H9 (cell line): ENCODE measurements at regions not wholly inside any gene's neighbourhood (a gene's known extent, or its start where the extent isn't known, plus 50 kb on each side); places are given as distances from the start of the nearest gene placed in this dataset.

ENCODE experiments used
- DNase-seq: peaks from one replicate; pipeline ENCODE4 v3.0.0-alpha.2; 2017
- H2AFZ ChIP-seq: one replicate; pipeline ENCODE4 v1.6.1; 2013; ENCODE audit warnings: mild to moderate bottlenecking, low read length, control low read depth, moderate library complexity
- H2AK5ac ChIP-seq: 2 replicates; pipeline ENCODE4 v1.6.1; 2013; ENCODE audit warnings: low read length, control low read depth, mixed read lengths; ENCODE audit not compliant: insufficient read length
- H2BK120ac ChIP-seq: one replicate; pipeline ENCODE4 v1.6.1; 2013; ENCODE audit warnings: low read depth, mild to moderate bottlenecking, low read length, control low read depth, inconsistent platforms; ENCODE audit not compliant: poor library complexity, severe bottlenecking
- H2BK12ac ChIP-seq: 2 replicates; pipeline ENCODE4 v1.6.1; 2013; ENCODE audit warnings: low read length, control low read depth, mixed read lengths, low read depth; ENCODE audit not compliant: insufficient read length
- H2BK15ac ChIP-seq: 2 replicates; pipeline ENCODE4 v1.6.1; 2013; ENCODE audit warnings: low read depth, low read length, control low read depth
- H2BK20ac ChIP-seq: one replicate; pipeline ENCODE4 v1.6.1; 2013; ENCODE audit warnings: low read depth, mild to moderate bottlenecking, low read length, control low read depth, inconsistent platforms; ENCODE audit not compliant: poor library complexity, severe bottlenecking
- H2BK5ac ChIP-seq: 2 replicates; pipeline ENCODE4 v1.6.1; 2013; ENCODE audit warnings: low read length, control low read depth, mixed read lengths; ENCODE audit not compliant: insufficient read length
- H3K14ac ChIP-seq: 2 replicates; pipeline ENCODE4 v1.6.1; 2013; ENCODE audit warnings: low read length, control low read depth; ENCODE audit not compliant: insufficient read depth
- H3K18ac ChIP-seq: 2 replicates; pipeline ENCODE4 v1.6.1; 2013; ENCODE audit warnings: low read depth, mild to moderate bottlenecking, mixed read lengths, low read length, control low read depth; ENCODE audit not compliant: insufficient read length
- H3K23ac ChIP-seq: 2 replicates; pipeline ENCODE4 v1.6.1; 2013; ENCODE audit warnings: low read length, control low read depth, mixed read lengths, low read depth; ENCODE audit not compliant: insufficient read length
- H3K23me2 ChIP-seq: 2 replicates; pipeline ENCODE4 v1.6.1; 2013; ENCODE audit warnings: low read depth, mild to moderate bottlenecking, mixed read lengths, low read length, control low read depth; ENCODE audit not compliant: insufficient read length, poor library complexity, severe bottlenecking
- H3K27ac ChIP-seq: 2 replicates; pipeline ENCODE4 v1.5.1; 2013; ENCODE audit warnings: low read length, control low read depth, mixed read lengths, low read depth; ENCODE audit not compliant: insufficient read length
- H3K27me3 ChIP-seq: 2 replicates; pipeline ENCODE4 v1.6.1; 2013; ENCODE audit warnings: low read length, control low read depth, inconsistent platforms; ENCODE audit not compliant: insufficient read depth
- H3K4ac ChIP-seq: 2 replicates; pipeline ENCODE4 v1.6.1; 2013; ENCODE audit warnings: low read depth, mild to moderate bottlenecking, control low read depth, inconsistent platforms, low read length, moderate library complexity
- H3K4me1 ChIP-seq: 2 replicates; pipeline ENCODE4 v1.6.1; 2013; ENCODE audit warnings: low read length, control low read depth, inconsistent platforms; ENCODE audit not compliant: insufficient read depth
- H3K4me2 ChIP-seq: 2 replicates; pipeline ENCODE4 v1.6.1; 2013; ENCODE audit warnings: low read length, control low read depth, mixed read lengths; ENCODE audit not compliant: insufficient read length, insufficient read depth
- H3K56ac ChIP-seq: 2 replicates; pipeline ENCODE4 v1.6.1; 2013; ENCODE audit warnings: low read depth, mild to moderate bottlenecking, mixed read lengths, low read length, control low read depth; ENCODE audit not compliant: insufficient read length
- H3K79me1 ChIP-seq: 2 replicates; pipeline ENCODE4 v1.6.1; 2013; ENCODE audit warnings: low read depth, mild to moderate bottlenecking, moderate library complexity, low read length, control low read depth, inconsistent platforms; ENCODE audit not compliant: insufficient read depth, poor library complexity, severe bottlenecking
- H3K79me2 ChIP-seq: 2 replicates; pipeline ENCODE4 v1.6.1; 2013; ENCODE audit warnings: low read length, control low read depth, inconsistent platforms; ENCODE audit not compliant: insufficient read depth
- H3K9ac ChIP-seq: 2 replicates; pipeline ENCODE4 v1.6.1; 2013; ENCODE audit warnings: low read length, control low read depth, mixed read lengths; ENCODE audit not compliant: insufficient read length; ENCODE audit errors: extremely low read depth
- H3K9me3 ChIP-seq: one replicate; pipeline ENCODE4 v1.6.1; 2013; ENCODE audit warnings: low read depth, low read length, inconsistent platforms; ENCODE audit not compliant: control insufficient read depth
- H3T11ph ChIP-seq: one replicate; pipeline ENCODE4 v1.6.1; 2013; ENCODE audit warnings: mild to moderate bottlenecking, low read length, control low read depth, inconsistent platforms
- H4K20me1 ChIP-seq: one replicate; pipeline ENCODE4 v1.6.1; 2013; ENCODE audit not compliant: control insufficient read depth, insufficient read length, insufficient read depth
- H4K5ac ChIP-seq: 2 replicates; pipeline ENCODE4 v1.6.1; 2013; ENCODE audit warnings: low read depth, mild to moderate bottlenecking, mixed read lengths, low read length, control low read depth; ENCODE audit not compliant: insufficient read length
- H4K8ac ChIP-seq: replicated peaks from 2 replicates; pipeline ENCODE4 v1.6.1; 2013; ENCODE audit warnings: low read length, control low read depth, mixed read lengths, low read depth; ENCODE audit not compliant: insufficient read length
- H4K91ac ChIP-seq: 2 replicates; pipeline ENCODE4 v1.6.1; 2013; ENCODE audit warnings: low read depth, mild to moderate bottlenecking, moderate library complexity, mixed read lengths, low read length, control low read depth; ENCODE audit not compliant: insufficient read length
- H3K27ac Mint-ChIP-seq, 3 experiments: 2 replicates in 2 of 3; 3 replicates in 1 of 3; pipeline ENCODE4 v1.8.0; 2020 to 2021; ENCODE audit warnings: mixed read lengths in 3 of 3, mild to moderate bottlenecking in 1 of 3, moderate library complexity in 1 of 3
- H3K27me3 Mint-ChIP-seq: 2 replicates; pipeline ENCODE4 v1.8.0; 2021; ENCODE audit warnings: low read depth, mild to moderate bottlenecking, moderate library complexity, mixed read lengths
- H3K36me3 Mint-ChIP-seq, 3 experiments: 2 replicates in 2 of 3; 3 replicates in 1 of 3; pipeline ENCODE4 v1.8.0; 2020 to 2021; ENCODE audit warnings: low read depth in 3 of 3, mixed read lengths in 3 of 3; ENCODE audit not compliant: insufficient read depth in 1 of 3
- H3K4me1 Mint-ChIP-seq, 2 experiments: 2 replicates each; pipeline ENCODE4 v1.8.0; 2020; ENCODE audit warnings: mixed read lengths in 2 of 2
- H3K4me3 Mint-ChIP-seq, 2 experiments: 2 replicates in 1 of 2; 3 replicates in 1 of 2; pipeline ENCODE4 v1.8.0; 2020 to 2021; ENCODE audit warnings: mild to moderate bottlenecking in 2 of 2, mixed read lengths in 2 of 2, moderate library complexity in 1 of 2
- H3K9me3 Mint-ChIP-seq, 2 experiments: 2 replicates in 1 of 2; 3 replicates in 1 of 2; pipeline ENCODE4 v1.8.0; 2020; ENCODE audit warnings: mild to moderate bottlenecking in 2 of 2, mixed read lengths in 2 of 2, moderate library complexity in 1 of 2
- WGBS: extraction: QIAGEN DNeasy Blood & Tissue Kit; methylation state at CpG from one replicate; pipeline ENCODE4 v1.1.7; 2013; ENCODE audit warnings: missing lambda C conversion rate, low lambda C conversion rate, mixed read lengths; ENCODE audit not compliant: insufficient read length; ENCODE audit errors: extremely low coverage; 5-methylcytosine and 5-hydroxymethylcytosine counted together
- TF ChIP-seq, protein P1 (sequence below): fragments of 200-600 bp; sonication (generic); conservative IDR thresholded peaks from 3 replicates; pipeline ENCODE4 v1.8.0; 2021; ENCODE audit warnings: antibody characterized with exemption, mild to moderate bottlenecking

DNA sequence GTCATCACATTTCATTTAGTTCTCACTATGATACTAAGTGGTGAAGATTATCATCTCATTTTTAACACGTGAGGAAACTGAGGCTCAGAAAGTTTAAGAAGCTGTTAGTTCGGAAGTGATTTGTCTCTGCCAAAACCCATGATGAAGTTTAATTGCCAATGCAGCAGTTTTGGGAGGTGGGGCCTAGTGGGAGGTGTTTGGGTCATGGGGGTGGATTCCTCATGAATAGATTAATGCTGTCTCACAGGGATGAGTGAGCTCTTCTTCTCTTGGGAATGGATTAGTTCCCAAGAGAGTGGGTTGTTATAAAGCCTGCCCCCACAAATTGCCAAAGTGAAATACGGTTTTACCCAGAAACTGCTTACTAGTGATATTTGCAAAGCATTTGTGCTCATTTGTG, 91.5 kb upstream of the IGF1 start:
- Mint-ChIP-seq H3K4me1 (peaks cover 2 to 6% of the 10 kb centered on the region in 2 experiments; a peak in 3 of 4 replicates), H3K27me3 (no peaks in the 10 kb centered on the region), H3K27ac (no peak overlapping the region), H3K9me3 (no peaks in the 10 kb centered on the region), H3K4me3 (no peak overlapping the region), H3K36me3 (no peaks in the 10 kb centered on the region)
- Histone ChIP-seq H4K91ac (no peak overlapping the region), H2BK15ac (no peak overlapping the region), H2BK20ac (no peak overlapping the region), H3K9ac (no peak overlapping the region), H3K9me3 (no peaks in the 10 kb centered on the region), H4K20me1 (no peaks in the 10 kb centered on the region), H3K56ac (no peak overlapping the region), H3K4me2 (no peak overlapping the region), H2BK5ac (no peak overlapping the region), H3K14ac (no peak overlapping the region), H3K27me3 (no peaks in the 10 kb centered on the region), H3K79me1 (no peaks in the 10 kb centered on the region), H4K8ac (no peak overlapping the region), H2AK5ac (no peak overlapping the region), H3K79me2 (no peaks in the 10 kb centered on the region), H3K4me1 (no peaks in the 10 kb centered on the region), H3K4ac (no peak overlapping the region), H2AFZ (no peak overlapping the region), H2BK120ac (no peak overlapping the region), H3K23me2 (no peaks in the 10 kb centered on the region), H4K5ac (no peak overlapping the region), H3K27ac (no peak overlapping the region), H3K18ac (no peak overlapping the region), H2BK12ac (no peak overlapping the region), H3T11ph (no peak overlapping the region), H3K23ac (no peak overlapping the region)
- DNase-seq, result no peak
- WGBS, result no CpG with 5 or more reads among the region's 3 CpGs
- TF ChIP-seq, protein P1, sequence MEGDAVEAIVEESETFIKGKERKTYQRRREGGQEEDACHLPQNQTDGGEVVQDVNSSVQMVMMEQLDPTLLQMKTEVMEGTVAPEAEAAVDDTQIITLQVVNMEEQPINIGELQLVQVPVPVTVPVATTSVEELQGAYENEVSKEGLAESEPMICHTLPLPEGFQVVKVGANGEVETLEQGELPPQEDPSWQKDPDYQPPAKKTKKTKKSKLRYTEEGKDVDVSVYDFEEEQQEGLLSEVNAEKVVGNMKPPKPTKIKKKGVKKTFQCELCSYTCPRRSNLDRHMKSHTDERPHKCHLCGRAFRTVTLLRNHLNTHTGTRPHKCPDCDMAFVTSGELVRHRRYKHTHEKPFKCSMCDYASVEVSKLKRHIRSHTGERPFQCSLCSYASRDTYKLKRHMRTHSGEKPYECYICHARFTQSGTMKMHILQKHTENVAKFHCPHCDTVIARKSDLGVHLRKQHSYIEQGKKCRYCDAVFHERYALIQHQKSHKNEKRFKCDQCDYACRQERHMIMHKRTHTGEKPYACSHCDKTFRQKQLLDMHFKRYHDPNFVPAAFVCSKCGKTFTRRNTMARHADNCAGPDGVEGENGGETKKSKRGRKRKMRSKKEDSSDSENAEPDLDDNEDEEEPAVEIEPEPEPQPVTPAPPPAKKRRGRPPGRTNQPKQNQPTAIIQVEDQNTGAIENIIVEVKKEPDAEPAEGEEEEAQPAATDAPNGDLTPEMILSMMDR, result no peak
